ENCODE measurements at regions not wholly inside any gene's neighbourhood (a gene's known extent, or its start where the extent isn't known, plus 50 kb on each side); places are given as distances from the start of the nearest gene placed in this dataset.
"Not testable (repeated sequence)": the region's sequence is repeated elsewhere in the genome, so short reads cannot be mapped to it uniquely, and the experiment has no call there.

DNA sequence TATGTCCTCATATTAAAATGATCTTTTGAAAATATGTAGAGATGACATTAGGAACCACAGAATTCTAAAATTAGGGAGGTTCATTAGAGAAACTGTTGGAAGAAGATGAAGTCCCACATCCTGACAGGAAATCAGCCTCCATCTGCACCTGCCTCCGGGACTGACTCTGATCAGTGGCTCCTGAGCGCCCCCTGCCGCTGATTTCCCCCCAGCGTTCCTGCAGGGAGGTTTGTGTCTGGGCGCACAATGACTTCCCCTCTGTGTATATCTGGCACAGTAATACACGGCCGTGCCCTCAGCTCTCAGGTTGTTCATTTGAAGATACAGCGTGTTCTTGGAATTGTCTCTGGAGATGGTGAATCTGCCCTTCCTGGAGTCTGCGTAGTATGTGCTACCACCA is 883.8 kb downstream of the TMEM121 start:
- DNase-seq (ENCODE audit: low read depth), result not testable (repeated sequence)

- DNase-seq (ENCODE audit: low read depth), result no peak
Observed at GRCh38 chr14:106414464-106414863, 888.1 kb downstream of the TMEM121 start.

GRCh38 chr14:106417224-106418049 is 891.1 kb downstream of the TMEM121 start:
- DNase-seq (ENCODE audit: low read depth), result no peak

DNA sequence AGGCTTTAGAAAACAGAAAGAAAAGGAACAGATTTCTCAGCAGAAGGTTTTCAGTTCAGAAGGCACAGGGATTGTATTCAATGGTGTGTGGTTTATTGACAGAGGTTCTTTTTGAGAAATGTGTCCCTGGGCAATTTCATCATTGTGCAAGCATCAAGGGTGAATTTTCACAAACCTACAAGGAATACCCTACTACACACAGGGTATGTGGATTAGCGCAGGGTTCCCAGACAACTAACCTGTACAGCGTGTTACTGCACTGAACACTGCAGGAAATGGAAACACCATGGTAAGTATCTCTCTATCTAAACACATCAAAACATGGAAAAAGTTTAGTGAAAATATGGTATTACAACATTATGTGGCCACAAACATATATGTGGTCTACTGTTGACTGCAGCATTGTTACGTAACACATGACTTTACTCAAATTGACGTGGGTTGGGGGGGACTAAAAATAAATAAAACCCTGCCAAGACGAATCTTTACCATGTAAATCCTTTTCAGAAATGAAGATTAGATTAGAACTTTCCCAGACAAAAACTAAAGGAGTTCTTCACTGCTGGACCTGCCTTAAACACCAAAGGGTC is 893.1 kb downstream of the TMEM121 start:
- DNase-seq (ENCODE audit: low read depth), result no peak

DNA sequence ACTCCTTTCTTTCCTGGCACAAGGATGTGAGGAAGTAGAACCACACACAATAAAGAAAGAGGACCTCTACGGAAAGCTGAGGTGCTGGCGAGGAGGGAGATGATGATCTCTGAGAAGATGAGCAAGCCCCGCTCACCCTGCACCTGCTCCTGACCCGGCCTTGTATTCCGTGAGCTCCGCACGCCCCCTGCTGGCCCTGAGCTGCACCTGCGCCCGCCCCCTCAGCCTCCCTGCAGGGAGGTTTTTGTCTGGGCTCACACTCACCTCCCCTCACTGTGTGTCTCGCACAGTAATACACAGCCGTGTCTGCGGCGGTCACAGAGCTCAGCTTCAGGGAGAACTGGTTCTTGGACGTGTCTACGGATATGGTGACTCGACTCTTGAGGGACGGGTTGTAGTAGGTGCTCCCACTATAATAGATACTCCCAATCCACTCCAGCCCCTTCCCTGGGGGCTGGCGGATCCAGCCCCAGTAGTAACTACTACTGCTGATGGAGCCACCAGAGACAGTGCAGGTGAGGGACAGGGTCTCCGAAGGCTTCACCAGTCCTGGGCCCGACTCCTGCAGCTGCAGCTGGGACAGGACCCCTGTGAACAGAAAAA is 895.1 kb downstream of the TMEM121 start:
- not testable (repeated sequence) for DNase-seq (ENCODE audit: low read depth)

DNA sequence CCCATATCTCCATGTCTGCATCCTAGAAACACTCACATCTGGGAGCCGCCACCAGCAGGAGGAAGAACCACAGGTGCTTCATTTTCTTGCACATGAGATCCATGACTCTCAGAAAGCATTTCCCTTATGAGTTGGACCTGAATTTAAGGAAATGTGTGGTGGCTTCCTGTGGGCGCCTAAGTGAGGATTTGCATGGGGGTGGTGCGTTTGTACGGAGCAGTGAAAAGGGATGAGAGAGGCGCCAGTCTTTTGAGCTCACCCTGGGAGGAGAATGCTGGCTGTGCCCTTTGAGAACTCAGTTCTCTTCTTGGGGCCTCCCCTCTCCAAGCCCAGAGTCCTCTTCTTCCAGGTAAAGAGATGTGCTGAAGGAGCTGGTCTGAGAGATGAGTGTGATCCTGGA is 895.7 kb downstream of the TMEM121 start:
- no peak for DNase-seq (ENCODE audit: low read depth)

DNA sequence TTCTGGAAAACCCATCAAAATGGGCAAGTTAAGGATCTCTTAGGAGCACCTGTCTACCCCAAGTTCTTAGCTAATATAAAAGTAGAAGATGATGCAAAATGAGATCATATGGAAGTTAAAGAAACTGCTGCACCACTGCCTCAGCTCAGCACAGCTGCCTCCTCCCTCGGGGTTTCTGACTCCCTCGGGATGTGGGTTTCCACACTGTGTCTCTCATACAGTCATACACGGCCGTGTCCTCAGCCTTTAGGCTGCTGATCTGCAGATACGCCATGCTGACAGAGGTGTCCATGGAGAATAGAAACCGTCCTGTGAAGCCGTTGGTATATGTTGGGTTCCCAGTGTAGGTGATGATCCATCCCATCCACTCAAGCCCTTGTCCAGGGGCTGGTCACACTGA is 898.8 kb downstream of the TMEM121 start:
- DNase-seq (ENCODE audit: low read depth), result not testable (repeated sequence)

DNA sequence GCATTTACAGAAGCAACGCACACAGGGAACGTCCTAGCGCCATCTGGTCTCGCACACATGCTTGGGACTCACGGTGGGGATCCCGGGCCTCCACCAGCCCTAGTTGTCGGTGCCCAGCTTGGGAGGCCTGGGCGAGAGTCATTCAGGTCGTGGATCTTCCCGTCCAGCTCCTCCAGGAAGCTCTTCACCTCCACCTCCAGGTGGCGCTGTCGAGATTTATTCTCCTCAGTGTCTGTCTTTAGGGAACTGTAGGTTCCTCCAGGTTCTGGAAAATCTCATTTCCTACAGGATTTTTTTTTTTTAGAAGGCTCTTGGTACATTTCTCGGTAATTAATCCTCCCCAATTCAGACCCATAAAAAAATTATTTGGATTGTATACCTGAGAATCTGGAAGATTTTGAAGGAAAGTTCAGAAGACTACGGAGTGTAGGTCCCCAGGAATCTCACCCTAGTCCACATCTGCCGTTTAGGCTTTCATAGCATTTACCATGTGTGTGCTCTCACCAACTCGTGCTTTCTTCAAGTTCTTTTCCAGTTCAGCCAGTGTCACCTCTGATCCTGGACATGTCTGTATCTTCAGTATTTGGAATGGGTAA is 910.0 kb downstream of the TMEM121 start:
- no peak for DNase-seq (ENCODE audit: low read depth)

DNA sequence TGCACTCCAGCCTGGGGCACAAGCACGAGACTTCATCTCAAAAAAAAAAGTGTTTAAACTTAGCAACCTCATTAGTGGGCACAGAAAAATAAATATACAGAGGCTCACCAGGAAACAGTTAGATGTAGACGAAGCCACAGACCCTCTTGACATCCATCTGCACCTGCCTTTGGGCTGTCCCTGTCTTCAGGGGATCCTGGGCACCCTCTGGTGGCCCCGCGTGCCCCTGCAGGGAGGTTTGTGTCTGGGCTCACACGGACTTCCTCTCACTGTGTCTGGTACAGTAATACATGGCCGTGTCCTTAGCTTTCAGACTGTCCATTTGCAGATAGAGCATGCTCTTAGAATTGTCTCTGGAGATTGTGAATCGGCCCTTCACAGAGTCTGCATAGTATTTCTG is 916.5 kb downstream of the TMEM121 start:
- DNase-seq (ENCODE audit: low read depth), result no peak

GRCh38 chr14:106455026-106455425 is 928.6 kb downstream of the TMEM121 start:
- DNase-seq (ENCODE audit: low read depth), result no peak

GRCh38 chr14:106459971-106460730 is 933.8 kb downstream of the TMEM121 start:
- no peak for DNase-seq (ENCODE audit: low read depth)

DNA sequence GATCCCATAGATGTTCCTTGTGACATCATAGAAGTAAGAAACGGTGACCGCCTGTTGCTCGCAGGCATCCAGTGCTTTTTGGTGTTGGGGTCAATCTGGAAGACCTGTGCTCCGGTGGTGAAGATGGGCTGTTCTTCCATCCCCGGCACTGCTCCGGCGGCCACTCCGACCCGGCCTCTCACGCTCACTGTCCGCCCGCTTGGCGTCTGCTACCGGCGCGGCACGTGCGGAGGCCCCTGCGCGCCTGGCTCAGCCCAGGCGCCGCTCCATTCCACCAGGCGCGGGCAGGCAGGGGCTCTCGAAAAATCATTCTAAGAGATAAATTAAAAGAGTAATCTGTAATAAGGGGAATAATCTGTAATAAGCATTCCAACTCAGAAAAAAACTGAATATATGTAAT is 934.5 kb downstream of the TMEM121 start:
- no peak for DNase-seq (ENCODE audit: low read depth)

GRCh38 chr14:106466483-106466882 is 940.1 kb downstream of the TMEM121 start:
- DNase-seq (ENCODE audit: low read depth), result not testable (repeated sequence)

GRCh38 chr14:106468869-106469268 is 942.5 kb downstream of the TMEM121 start:
- not testable (repeated sequence) for DNase-seq (ENCODE audit: low read depth)

- DNase-seq (ENCODE audit: low read depth), result not testable (repeated sequence)
Observed at GRCh38 chr14:106470028-106470427, 943.6 kb downstream of the TMEM121 start.

GRCh38 chr14:106474261-106475028 is 948.1 kb downstream of the TMEM121 start:
- not testable (repeated sequence) for DNase-seq (ENCODE audit: low read depth)

DNA sequence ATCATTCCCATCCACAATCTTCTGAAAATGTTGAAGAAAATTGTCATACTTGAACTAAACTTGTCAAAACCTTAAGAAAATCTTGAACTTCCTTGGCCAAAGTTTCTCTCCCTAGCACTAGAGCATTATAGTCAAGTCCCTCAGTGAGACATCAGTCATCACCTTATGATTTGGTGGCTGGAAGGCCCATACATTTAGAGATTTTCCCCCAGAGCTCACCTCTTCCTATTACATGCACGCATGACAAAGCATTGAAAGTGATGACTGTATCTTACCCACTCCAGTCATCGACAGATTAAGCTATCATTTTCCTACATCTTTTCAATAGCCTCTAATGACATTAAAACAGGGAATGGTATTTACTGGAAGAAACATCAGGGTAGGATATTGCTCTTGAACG is 948.8 kb downstream of the TMEM121 start:
- not testable (repeated sequence) for DNase-seq (ENCODE audit: low read depth)

DNA sequence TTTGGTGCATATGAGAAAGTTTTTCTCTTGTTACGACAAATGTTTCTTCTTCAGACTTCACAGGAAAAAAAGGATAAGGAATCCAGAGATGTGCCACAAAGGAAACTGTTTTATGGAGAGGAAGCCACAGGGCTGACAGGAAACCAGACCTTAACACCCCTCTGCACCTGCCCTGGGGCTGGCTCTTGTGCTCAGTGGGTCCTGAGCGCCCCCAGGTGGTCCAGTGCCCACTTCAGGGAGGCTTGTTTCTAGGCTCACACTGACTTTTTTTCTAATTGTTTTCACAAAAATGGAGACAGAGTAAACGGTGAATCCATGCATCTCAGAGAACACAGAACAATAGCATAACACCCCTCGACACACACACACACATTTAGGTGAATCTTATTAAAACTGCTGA is 951.2 kb downstream of the TMEM121 start:
- not testable (repeated sequence) for DNase-seq (ENCODE audit: low read depth)

- DNase-seq (ENCODE audit: low read depth), result not testable (repeated sequence)
Observed at GRCh38 chr14:106480287-106480686, 953.9 kb downstream of the TMEM121 start.

- DNase-seq (ENCODE audit: low read depth), result not testable (repeated sequence)
Observed at GRCh38 chr14:106482213-106482612, 955.8 kb downstream of the TMEM121 start.

- DNase-seq (ENCODE audit: low read depth), result no peak
Observed at GRCh38 chr14:106487600-106487999, 961.2 kb downstream of the TMEM121 start.
